HEK293 (cell line): ENCODE measurements at regions not wholly inside any gene's neighbourhood (a gene's known extent, or its start where the extent isn't known, plus 50 kb on each side); places are given as distances from the start of the nearest gene placed in this dataset.
A peak's percentile ranks its signal among the peaks of the same experiment; 100 is the strongest.

Source experiments
- CTCF ChIA-PET: fragments of 350-600 bp; formaldehyde crosslinking; extraction: SDS; loops from one replicate; lab custom pipeline; 2021; ENCODE audit warnings: antibody characterized with exemption; lab: Yijun Ruan, JAX
- POLR2A ChIA-PET: fragments of 300-600 bp; formaldehyde crosslinking; extraction: SDS; loops from one replicate; lab custom pipeline; 2020; ENCODE audit warnings: antibody characterized with exemption, inconsistent platforms; lab: Yijun Ruan, JAX
- H3K27ac ChIP-seq: fragments of 200-500 bp; sonication (Bioruptor generic); 2 replicates; pipeline ENCODE4 v1.5.1; 2014; ENCODE audit warnings: low read depth, low read length, control low read depth, inconsistent platforms; ENCODE audit errors: extremely low read depth
- H3K36me3 ChIP-seq, 2 experiments: fragments of 200-500 bp in 1 of 2; sonication (Bioruptor generic) in 1 of 2; 1 replicate in 1 of 2; 2 replicates in 1 of 2; pipeline ENCODE4 v1.5.1; 2014 to 2017; ENCODE audit warnings: inconsistent platforms in 2 of 2, low read length in 2 of 2; ENCODE audit not compliant: control insufficient read depth in 2 of 2, insufficient read depth in 1 of 2
- H3K4me1 ChIP-seq: fragments of 200-500 bp; sonication (Bioruptor generic); 2 replicates; pipeline ENCODE4 v1.5.1; 2014; ENCODE audit warnings: mild to moderate bottlenecking, low read length, inconsistent platforms; ENCODE audit not compliant: control insufficient read depth, insufficient read depth
- H3K4me3 ChIP-seq: 2 replicates; pipeline ENCODE4 v1.5.1; 2011; ENCODE audit warnings: low read depth, mild to moderate bottlenecking, control low read depth, low read length, moderate library complexity
- H3K9me3 ChIP-seq: fragments of 200-500 bp; sonication (Bioruptor generic); 2 replicates; pipeline ENCODE4 v1.5.1; 2014; ENCODE audit warnings: low read depth, low read length, inconsistent platforms; ENCODE audit not compliant: control insufficient read depth, insufficient read depth
- PRDM10 ChIP-seq: fragments of 450-650 bp; formaldehyde crosslinking; IDR thresholded peaks from 2 replicates; pipeline ENCODE4 v1.5.1; 2016; ENCODE audit warnings: missing biosample characterization, missing genetic modification characterization
- REPIN1 ChIP-seq: fragments of 450-650 bp; formaldehyde crosslinking; IDR thresholded peaks from 2 replicates; pipeline ENCODE4 v1.5.1; 2017; ENCODE audit warnings: missing biosample characterization, missing genetic modification characterization, low read depth
- SP7 ChIP-seq: fragments of 450-650 bp; formaldehyde crosslinking; IDR thresholded peaks from 2 replicates; pipeline ENCODE4 v1.5.1; 2016; ENCODE audit warnings: missing biosample characterization, missing genetic modification characterization
- TCF7L2 ChIP-seq: IDR thresholded peaks from 2 replicates; pipeline ENCODE4 v1.6.1; 2011; ENCODE audit warnings: low read depth, mild to moderate bottlenecking, inconsistent platforms, low read length, moderate library complexity, borderline replicate concordance
- ZNF133 ChIP-seq: fragments of 450-650 bp; formaldehyde crosslinking; IDR thresholded peaks from 2 replicates; pipeline ENCODE4 v1.5.1; 2016; ENCODE audit warnings: missing biosample characterization, missing genetic modification characterization
- ZNF138 ChIP-seq: fragments of 450-650 bp; formaldehyde crosslinking; IDR thresholded peaks from 2 replicates; pipeline ENCODE4 v1.5.1; 2016; ENCODE audit warnings: missing biosample characterization, missing genetic modification characterization, borderline replicate concordance
- ZNF292 ChIP-seq: fragments of 450-650 bp; formaldehyde crosslinking; IDR thresholded peaks from 2 replicates; pipeline ENCODE4 v1.5.1; 2016; ENCODE audit warnings: low read depth, missing biosample characterization, missing genetic modification characterization, borderline replicate concordance
- ZNF391 ChIP-seq: fragments of 450-650 bp; formaldehyde crosslinking; IDR thresholded peaks from 2 replicates; pipeline ENCODE4 v1.5.1; 2016; ENCODE audit warnings: low read depth, missing biosample characterization, missing genetic modification characterization, borderline replicate concordance
- ZNF394 ChIP-seq: fragments of 450-650 bp; formaldehyde crosslinking; IDR thresholded peaks from 2 replicates; pipeline ENCODE4 v1.5.1; 2016; ENCODE audit warnings: missing biosample characterization, missing genetic modification characterization, mild to moderate bottlenecking, moderate library complexity, borderline replicate concordance
- ZNF416 ChIP-seq: fragments of 450-650 bp; formaldehyde crosslinking; IDR thresholded peaks from 2 replicates; pipeline ENCODE4 v1.5.1; 2016; ENCODE audit warnings: missing biosample characterization, missing genetic modification characterization
- ZNF580 ChIP-seq: fragments of 450-650 bp; formaldehyde crosslinking; IDR thresholded peaks from 2 replicates; pipeline ENCODE4 v1.5.1; 2016; ENCODE audit warnings: missing biosample characterization, missing genetic modification characterization
- ZNF692 ChIP-seq: fragments of 450-650 bp; formaldehyde crosslinking; IDR thresholded peaks from 2 replicates; pipeline ENCODE4 v1.5.1; 2016; ENCODE audit warnings: missing biosample characterization, missing genetic modification characterization
- ZNF792 ChIP-seq: fragments of 450-650 bp; formaldehyde crosslinking; IDR thresholded peaks from 2 replicates; pipeline ENCODE4 v1.5.1; 2016; ENCODE audit warnings: missing biosample characterization, missing genetic modification characterization
- ZSCAN16 ChIP-seq: fragments of 450-650 bp; formaldehyde crosslinking; IDR thresholded peaks from 2 replicates; pipeline ENCODE4 v1.5.1; 2016; ENCODE audit warnings: missing biosample characterization, missing genetic modification characterization
- TF ChIP-seq, protein P1 (sequence below): fragments of 450-650 bp; formaldehyde crosslinking; IDR thresholded peaks from 2 replicates; pipeline ENCODE4 v1.5.1; 2017; ENCODE audit warnings: missing biosample characterization, missing genetic modification characterization
- TF ChIP-seq, protein P2 (sequence below): sonication (generic); formaldehyde crosslinking; IDR thresholded peaks from 2 replicates; pipeline ENCODE4 v1.8.1; 2022; ENCODE audit warnings: mild to moderate bottlenecking, moderate library complexity, missing genetic modification reagents

- no peak for TF ChIP-seq ZNF391
Measured at GRCh38 chr3:56882896-56883295, 81.1 kb upstream of the ARHGEF3 start (continued).

DNA sequence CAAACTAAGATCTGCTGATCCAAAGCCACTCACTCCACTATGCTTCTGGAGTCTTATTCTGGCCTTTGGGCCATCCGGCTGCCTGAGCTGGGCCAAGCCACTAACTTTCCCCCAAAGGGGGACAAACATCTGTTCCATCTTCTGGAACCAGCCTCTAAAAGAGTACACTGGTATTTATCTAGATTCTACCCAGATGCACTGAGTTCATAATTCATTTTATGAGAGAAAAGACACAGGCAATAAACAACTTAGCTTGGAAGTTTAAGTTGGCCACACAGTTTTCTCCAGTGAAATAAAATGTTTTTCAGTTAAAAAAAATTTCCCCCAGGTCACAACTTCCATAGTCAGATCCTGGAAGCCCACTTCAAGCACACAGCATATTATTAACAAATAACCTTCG is 80.1 kb upstream of the ARHGEF3 start:
- POLR2A ChIA-PET = no interaction called here
- H3K4me3 ChIP-seq = no peak overlapping the region
- no peaks in the 10 kb centered on the region for H3K36me3 ChIP-seq
- no peaks in the 10 kb centered on the region for H3K4me1 ChIP-seq
- no peaks in the 10 kb centered on the region for H3K9me3 ChIP-seq
- H3K27ac ChIP-seq = no peak overlapping the region
- CTCF ChIA-PET = no interaction called here
- TF ChIP-seq ZNF580 = no peak
- TF ChIP-seq PRDM10 (tag by site-specific recombination) = 0 out of 2 replicates have a peak, but pooled peaks have one; percentile 11
- TF ChIP-seq, all 188 proteins: peak for 1

DNA sequence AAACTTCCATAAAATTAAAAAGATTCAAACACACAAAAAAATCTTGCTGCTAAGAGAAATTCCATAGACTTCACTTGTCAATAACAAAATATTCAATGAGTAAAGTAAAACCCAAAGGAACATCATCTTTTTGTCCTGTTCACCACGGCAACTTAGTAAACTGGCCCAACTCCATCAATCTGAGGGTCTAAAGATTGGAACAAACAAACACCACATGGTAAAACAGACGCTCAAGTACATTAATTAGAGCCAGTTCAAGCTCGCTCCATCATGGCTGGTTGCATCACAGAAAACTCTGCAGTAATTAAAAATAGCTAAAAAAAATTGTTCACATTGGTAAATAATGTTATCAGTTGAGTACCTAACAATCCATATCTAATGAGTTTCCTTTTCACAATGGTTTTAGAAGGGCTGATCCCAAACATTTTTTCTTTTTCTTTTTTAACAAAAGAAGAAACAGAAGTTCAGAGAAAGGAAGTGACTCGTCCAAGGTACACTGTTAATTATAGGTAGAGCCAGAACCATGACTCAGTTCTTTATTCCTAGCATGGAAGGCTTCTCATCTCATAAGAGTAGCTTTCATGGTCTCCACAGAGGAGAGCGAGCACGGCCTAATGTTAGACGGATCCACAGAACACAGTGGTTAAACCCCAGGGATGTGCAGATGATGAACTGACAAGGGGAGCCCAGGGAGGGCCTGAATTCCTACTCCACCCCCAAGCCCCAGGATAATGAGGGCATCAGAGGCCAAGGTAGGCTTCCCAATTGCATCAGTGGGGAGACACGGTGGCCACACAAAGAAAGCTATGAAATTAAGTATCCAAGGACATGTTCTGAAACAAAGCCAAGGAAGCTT is 79.2 kb upstream of the ARHGEF3 start:
- POLR2A ChIA-PET = no interaction called here
- CTCF ChIA-PET = no interaction called here

DNA sequence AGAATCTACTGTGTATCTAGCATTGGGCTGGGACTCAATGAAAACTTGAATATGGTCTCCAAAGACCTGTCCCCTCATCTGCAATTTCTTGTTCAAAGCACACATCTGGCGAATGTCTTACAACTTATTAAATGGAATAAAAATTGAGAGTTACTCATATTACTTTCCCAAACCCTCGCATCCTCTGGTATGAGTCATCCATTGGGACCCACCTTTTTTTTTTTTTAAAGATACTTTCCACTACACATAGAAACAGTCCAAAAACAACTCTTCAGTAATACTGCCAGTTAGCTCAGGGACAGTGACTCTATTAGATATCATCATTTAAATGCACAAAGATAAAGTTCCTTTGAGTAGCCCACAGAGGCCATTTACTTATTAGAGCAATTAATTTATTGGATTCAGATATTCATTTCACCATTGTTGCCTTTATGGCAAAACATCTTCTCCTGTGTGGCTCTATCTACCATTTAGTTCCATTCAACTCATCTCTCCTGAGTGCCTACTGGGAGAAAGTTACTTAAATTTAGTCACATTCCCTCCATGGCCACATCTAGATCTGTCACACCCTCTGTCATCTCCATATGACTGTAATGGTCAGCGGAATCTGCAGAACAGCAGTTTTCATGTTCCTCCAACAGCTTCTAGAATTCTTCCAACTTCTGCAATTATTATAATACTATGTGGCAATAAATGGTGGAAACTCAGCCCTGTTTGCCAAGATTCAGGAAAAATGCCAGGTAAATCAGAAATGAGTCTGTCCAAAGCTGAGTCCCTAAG is 77.9 kb upstream of the ARHGEF3 start:
- CTCF ChIA-PET = interaction anchor here (0.9 kb wide), 1 partner anchor 23 kb away, joined by 3 read pairs; no protein-coding TSS in a partner anchor
- POLR2A ChIA-PET = no interaction called here
- Histone ChIP-seq H3K4me1 (no peaks in the 10 kb centered on the region), H3K9me3 (no peaks in the 10 kb centered on the region), H3K4me3 (no peak overlapping the region), H3K27ac (no peak overlapping the region), H3K36me3 (no peaks in the 10 kb centered on the region)
- TF ChIP-seq ZNF138 (tag by site-specific recombination) = no peak
- no peak for TF ChIP-seq TCF7L2
- no peak for TF ChIP-seq ZNF792 (tag by site-specific recombination)
- no peak for TF ChIP-seq ZNF416 (tag by site-specific recombination)
- no peak for TF ChIP-seq REPIN1 (tag by site-specific recombination)
- TF ChIP-seq ZNF692 (tag by site-specific recombination) = peak; percentile 41; the same call in 1 of the 2 replicates

More for the DNA sequence above, 79.2 kb upstream of the ARHGEF3 start:
- no peaks in the 10 kb centered on the region for H3K36me3 ChIP-seq
- H3K4me3 ChIP-seq = no peak overlapping the region
- H3K27ac ChIP-seq = no peak overlapping the region
- no peaks in the 10 kb centered on the region for H3K9me3 ChIP-seq
- TF ChIP-seq, protein P1, sequence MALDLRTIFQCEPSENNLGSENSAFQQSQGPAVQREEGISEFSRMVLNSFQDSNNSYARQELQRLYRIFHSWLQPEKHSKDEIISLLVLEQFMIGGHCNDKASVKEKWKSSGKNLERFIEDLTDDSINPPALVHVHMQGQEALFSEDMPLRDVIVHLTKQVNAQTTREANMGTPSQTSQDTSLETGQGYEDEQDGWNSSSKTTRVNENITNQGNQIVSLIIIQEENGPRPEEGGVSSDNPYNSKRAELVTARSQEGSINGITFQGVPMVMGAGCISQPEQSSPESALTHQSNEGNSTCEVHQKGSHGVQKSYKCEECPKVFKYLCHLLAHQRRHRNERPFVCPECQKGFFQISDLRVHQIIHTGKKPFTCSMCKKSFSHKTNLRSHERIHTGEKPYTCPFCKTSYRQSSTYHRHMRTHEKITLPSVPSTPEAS = no peak
- TF ChIP-seq ZSCAN16 (tag by site-specific recombination) (no peak), SP7 (tag by site-specific recombination) (peak; percentile 26; the same call in 1 of the 2 replicates), ZNF133 (tag by site-specific recombination) (peak; percentile 58; the same call in 1 of the 2 replicates), ZNF394 (tag by site-specific recombination) (no peak), ZNF292 (tag by site-specific recombination) (no peak)
- TF ChIP-seq, protein P2, sequence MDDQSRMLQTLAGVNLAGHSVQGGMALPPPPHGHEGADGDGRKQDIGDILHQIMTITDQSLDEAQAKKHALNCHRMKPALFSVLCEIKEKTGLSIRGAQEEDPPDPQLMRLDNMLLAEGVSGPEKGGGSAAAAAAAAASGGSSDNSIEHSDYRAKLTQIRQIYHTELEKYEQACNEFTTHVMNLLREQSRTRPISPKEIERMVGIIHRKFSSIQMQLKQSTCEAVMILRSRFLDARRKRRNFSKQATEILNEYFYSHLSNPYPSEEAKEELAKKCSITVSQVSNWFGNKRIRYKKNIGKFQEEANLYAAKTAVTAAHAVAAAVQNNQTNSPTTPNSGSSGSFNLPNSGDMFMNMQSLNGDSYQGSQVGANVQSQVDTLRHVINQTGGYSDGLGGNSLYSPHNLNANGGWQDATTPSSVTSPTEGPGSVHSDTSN (CRISPR knock-in tag) = no peak
- no peaks in the 10 kb centered on the region for H3K4me1 ChIP-seq
